Dendritic cell treated with granulocyte-macrophage colony-stimulating factor and Interleukin-4, amounts not matched to agents 40 ng/mL and 50 ng/mL, for 4 days (primary cell): ENCODE measurements at regions not wholly inside any gene's neighbourhood (a gene's known extent, or its start where the extent isn't known, plus 50 kb on each side); places are given as distances from the start of the nearest gene placed in this dataset.

ENCODE experiments used
- H3K27ac Mint-ChIP-seq: one replicate; pipeline ENCODE4 v1.8.0; 2022; ENCODE audit warnings: mild to moderate bottlenecking, mixed read lengths
- H3K27me3 Mint-ChIP-seq: one replicate; pipeline ENCODE4 v1.8.0; 2022; ENCODE audit warnings: mild to moderate bottlenecking, mixed read lengths
- H3K36me3 Mint-ChIP-seq: one replicate; pipeline ENCODE4 v1.8.0; 2022; ENCODE audit warnings: low read depth, mixed read lengths
- H3K4me1 Mint-ChIP-seq: one replicate; pipeline ENCODE4 v1.8.0; 2022; ENCODE audit warnings: low read depth, mixed read lengths
- H3K4me3 Mint-ChIP-seq: one replicate; pipeline ENCODE4 v1.8.0; 2022; ENCODE audit warnings: mild to moderate bottlenecking, moderate library complexity, mixed read lengths
- H3K9me3 Mint-ChIP-seq: one replicate; pipeline ENCODE4 v1.8.0; 2022; ENCODE audit warnings: mixed read lengths
- intact Hi-C: fragments of 100-400 bp; cut with micrococcal nuclease; formaldehyde crosslinking; loops from one replicate; pipeline ENCODE4 v1.15.0; 2022

GRCh38 chr2:6674381-6674780 lies 191.3 kb downstream of the CMPK2 start:
- H3K4me1 Mint-ChIP-seq = no peaks in the 10 kb centered on the region
- no peaks in the 10 kb centered on the region for H3K27me3 Mint-ChIP-seq
- H3K36me3 Mint-ChIP-seq = no peaks in the 10 kb centered on the region
- H3K4me3 Mint-ChIP-seq = no peak overlapping the region
- no peaks in the 10 kb centered on the region for H3K9me3 Mint-ChIP-seq
- H3K27ac Mint-ChIP-seq = no peak overlapping the region
- intact Hi-C loops = no loop called here

DNA sequence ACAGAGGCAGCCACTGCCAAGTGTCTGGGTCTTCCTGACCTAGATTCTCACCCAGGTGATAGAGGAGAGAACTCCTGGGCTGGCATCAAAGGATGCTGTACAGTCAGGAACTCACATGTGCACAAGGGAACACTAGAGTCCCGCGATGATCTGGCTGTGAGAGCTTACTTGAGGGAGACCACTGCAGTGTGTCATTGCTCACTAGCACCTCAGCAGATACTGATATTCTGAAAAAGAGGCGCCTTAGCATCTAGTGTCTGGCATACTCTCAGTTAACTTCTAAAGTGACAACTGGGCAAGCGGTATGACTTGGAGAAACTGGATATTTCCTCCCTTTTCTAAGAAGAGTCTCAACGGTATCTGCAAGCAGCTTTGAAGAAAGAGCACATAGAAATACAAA lies 189.9 kb downstream of the CMPK2 start:
- no peaks in the 10 kb centered on the region for H3K9me3 Mint-ChIP-seq
- no peaks in the 10 kb centered on the region for H3K27me3 Mint-ChIP-seq
- H3K4me1 Mint-ChIP-seq = no peaks in the 10 kb centered on the region
- no peaks in the 10 kb centered on the region for H3K36me3 Mint-ChIP-seq
- intact Hi-C loops = no loop called here
- H3K27ac Mint-ChIP-seq = no peak overlapping the region
- H3K4me3 Mint-ChIP-seq = no peak overlapping the region

DNA sequence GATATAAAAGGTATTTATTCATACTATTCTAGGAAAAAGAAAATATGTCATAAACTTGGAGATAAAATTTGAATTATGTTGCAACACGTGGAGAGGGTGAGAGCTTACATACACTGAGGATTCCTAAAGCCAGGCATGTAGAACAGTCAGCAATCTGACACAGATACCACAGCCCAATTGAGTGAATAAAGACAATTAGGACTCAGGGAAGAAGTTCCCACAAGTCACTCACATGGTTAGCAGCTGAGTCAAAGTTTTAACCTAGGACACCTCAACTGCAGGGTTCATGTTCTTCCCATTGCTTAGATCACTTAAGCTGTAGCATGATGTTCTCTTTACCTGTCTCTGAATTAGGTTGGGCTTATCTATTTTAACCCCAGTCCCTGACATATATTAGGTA lies 189.5 kb downstream of the CMPK2 start:
- Mint-ChIP-seq H3K27me3 (no peaks in the 10 kb centered on the region), H3K9me3 (no peaks in the 10 kb centered on the region), H3K27ac (no peak overlapping the region), H3K4me1 (no peaks in the 10 kb centered on the region), H3K36me3 (no peaks in the 10 kb centered on the region), H3K4me3 (no peak overlapping the region)
- intact Hi-C loops = no loop called here

GRCh38 chr2:6676776-6677175 lies 188.9 kb downstream of the CMPK2 start:
- intact Hi-C loops = no loop called here
- H3K36me3 Mint-ChIP-seq = no peaks in the 10 kb centered on the region
- no peaks in the 10 kb centered on the region for H3K27me3 Mint-ChIP-seq
- no peaks in the 10 kb centered on the region for H3K9me3 Mint-ChIP-seq
- H3K4me1 Mint-ChIP-seq = no peaks in the 10 kb centered on the region
- no peak overlapping the region for H3K27ac Mint-ChIP-seq
- no peak overlapping the region for H3K4me3 Mint-ChIP-seq

- no peak overlapping the region for H3K27ac Mint-ChIP-seq
- no peaks in the 10 kb centered on the region for H3K4me1 Mint-ChIP-seq
- H3K4me3 Mint-ChIP-seq = no peak overlapping the region
- H3K9me3 Mint-ChIP-seq = no peaks in the 10 kb centered on the region
- no peaks in the 10 kb centered on the region for H3K27me3 Mint-ChIP-seq
- H3K36me3 Mint-ChIP-seq = no peaks in the 10 kb centered on the region
- intact Hi-C loops = no loop called here
These were observed 186.2 kb downstream of the CMPK2 start for GRCh38 chr2:6679471-6679870.

- no peaks in the 10 kb centered on the region for H3K27me3 Mint-ChIP-seq
These were observed 182.2 kb downstream of the CMPK2 start for GRCh38 chr2:6683516-6683915.

DNA sequence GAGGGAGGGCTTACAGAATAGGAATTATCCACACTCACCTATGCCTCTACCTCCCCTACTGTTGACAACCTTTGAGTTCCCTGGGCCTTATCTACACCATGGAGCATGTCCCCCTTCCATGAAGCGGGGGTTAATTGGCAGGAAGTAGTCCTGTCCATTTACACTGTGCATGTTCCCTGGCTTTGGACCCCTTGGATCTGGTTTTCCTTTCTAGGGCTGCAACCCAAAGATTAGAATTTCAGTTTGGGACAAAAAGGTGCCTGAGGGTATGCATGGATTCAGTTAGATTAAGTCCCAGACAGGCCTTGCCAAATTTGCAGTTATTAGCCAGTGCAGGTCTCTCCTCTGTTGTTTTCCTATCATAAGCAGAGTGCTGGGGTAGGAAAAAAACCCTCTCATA lies 180.3 kb downstream of the CMPK2 start:
- H3K27ac Mint-ChIP-seq = no peak overlapping the region
- H3K4me1 Mint-ChIP-seq = no peaks in the 10 kb centered on the region
- peaks cover 11% of the 10 kb centered on the region for H3K9me3 Mint-ChIP-seq
- H3K27me3 Mint-ChIP-seq = no peaks in the 10 kb centered on the region
- H3K36me3 Mint-ChIP-seq = no peaks in the 10 kb centered on the region
- intact Hi-C loops = no loop called here
- no peak overlapping the region for H3K4me3 Mint-ChIP-seq

More at GRCh38 chr2:6683516-6683915, 182.2 kb downstream of the CMPK2 start:
- H3K4me1 Mint-ChIP-seq = no peaks in the 10 kb centered on the region
- no peak overlapping the region for H3K4me3 Mint-ChIP-seq
- H3K36me3 Mint-ChIP-seq = no peaks in the 10 kb centered on the region
- peaks cover 11% of the 10 kb centered on the region for H3K9me3 Mint-ChIP-seq
- no peak overlapping the region for H3K27ac Mint-ChIP-seq
- intact Hi-C loops = no loop called here

GRCh38 chr2:6692056-6692455 lies 173.7 kb downstream of the CMPK2 start:
- H3K36me3 Mint-ChIP-seq = no peaks in the 10 kb centered on the region
- intact Hi-C loops = no loop called here
- no peak overlapping the region for H3K27ac Mint-ChIP-seq

DNA sequence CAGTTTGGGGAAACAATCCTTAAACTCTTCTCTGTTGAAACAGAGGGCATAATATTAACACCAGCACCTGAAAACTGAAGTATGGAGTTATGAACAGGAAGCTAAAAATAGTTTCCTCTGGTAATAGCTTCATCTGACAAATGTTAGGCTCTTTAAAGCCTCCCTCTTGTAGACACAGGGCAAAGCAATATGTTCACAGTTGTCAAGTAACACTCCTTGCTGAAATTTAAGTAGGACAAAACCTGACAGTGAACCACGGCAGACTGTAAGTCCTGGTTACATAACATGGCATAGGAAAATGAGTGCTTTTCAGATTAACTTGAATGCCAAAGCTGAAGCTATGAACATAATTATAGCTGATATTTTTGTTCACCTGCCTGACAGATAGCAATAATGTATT lies 172.9 kb downstream of the CMPK2 start:
- Mint-ChIP-seq H3K27me3 (no peaks in the 10 kb centered on the region), H3K36me3 (no peaks in the 10 kb centered on the region), H3K27ac (no peak overlapping the region), H3K9me3 (no peaks in the 10 kb centered on the region), H3K4me1 (no peaks in the 10 kb centered on the region), H3K4me3 (no peak overlapping the region)
- intact Hi-C loops = no loop called here

More at GRCh38 chr2:6692056-6692455, 173.7 kb downstream of the CMPK2 start:
- H3K9me3 Mint-ChIP-seq = peaks cover 1% of the 10 kb centered on the region
- H3K4me3 Mint-ChIP-seq = no peak overlapping the region
- no peaks in the 10 kb centered on the region for H3K27me3 Mint-ChIP-seq
- no peaks in the 10 kb centered on the region for H3K4me1 Mint-ChIP-seq

DNA sequence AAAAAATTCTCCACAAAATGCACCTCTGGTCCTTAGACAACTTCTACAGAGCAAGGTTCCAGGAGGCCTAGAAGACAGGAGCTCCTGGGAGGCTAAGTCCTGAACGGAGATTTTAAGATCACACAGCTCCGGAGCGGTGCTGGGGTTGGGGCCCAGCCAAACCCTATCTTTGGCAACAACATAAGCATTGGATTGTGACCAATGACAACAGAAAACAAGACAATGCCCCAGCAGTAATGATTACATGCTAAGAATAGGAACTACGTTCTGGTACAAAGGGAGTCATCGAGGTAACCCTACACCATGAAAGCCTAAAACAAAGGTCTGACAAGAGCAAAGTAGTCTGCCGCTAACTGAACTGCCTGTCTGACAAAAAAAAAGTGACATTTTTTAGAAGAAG lies 171.2 kb downstream of the CMPK2 start:
- Mint-ChIP-seq H3K27me3 (no peaks in the 10 kb centered on the region), H3K9me3 (no peaks in the 10 kb centered on the region), H3K27ac (no peak overlapping the region), H3K36me3 (no peaks in the 10 kb centered on the region), H3K4me1 (no peaks in the 10 kb centered on the region), H3K4me3 (no peak overlapping the region)
- intact Hi-C loops = no loop called here

GRCh38 chr2:6700335-6700734 lies 165.4 kb downstream of the CMPK2 start:
- no peaks in the 10 kb centered on the region for H3K27me3 Mint-ChIP-seq
- no peaks in the 10 kb centered on the region for H3K4me1 Mint-ChIP-seq
- no peak overlapping the region for H3K27ac Mint-ChIP-seq
- no peak overlapping the region for H3K4me3 Mint-ChIP-seq
- intact Hi-C loops = no loop called here
- H3K9me3 Mint-ChIP-seq = peaks cover 25% of the 10 kb centered on the region
- no peaks in the 10 kb centered on the region for H3K36me3 Mint-ChIP-seq

GRCh38 chr2:6704077-6704476 lies 161.6 kb downstream of the CMPK2 start:
- Mint-ChIP-seq H3K4me1 (no peaks in the 10 kb centered on the region), H3K27ac (no peak overlapping the region), H3K9me3 (peaks cover 27% of the 10 kb centered on the region), H3K27me3 (no peaks in the 10 kb centered on the region), H3K36me3 (no peaks in the 10 kb centered on the region), H3K4me3 (no peak overlapping the region)
- intact Hi-C loops = no loop called here

DNA sequence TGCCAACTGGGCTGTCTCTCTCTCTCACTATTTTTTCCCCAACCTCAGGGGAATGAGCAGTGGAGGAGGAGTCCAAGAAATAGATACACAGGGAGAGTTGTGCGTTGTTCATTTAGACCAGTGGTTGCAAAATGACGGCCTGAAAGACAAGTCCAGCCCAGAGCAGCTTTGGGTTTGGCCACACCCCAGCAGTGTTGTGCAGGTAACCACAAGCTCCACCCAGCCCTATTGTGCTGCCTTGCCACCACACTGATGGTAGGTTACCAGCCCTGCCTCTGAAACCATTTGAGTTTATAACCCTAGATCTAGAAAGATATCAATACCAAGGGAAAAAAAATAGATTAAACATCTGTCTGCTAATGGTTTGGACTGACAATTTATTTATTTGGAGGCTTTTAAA lies 144.3 kb downstream of the CMPK2 start:
- no peaks in the 10 kb centered on the region for H3K36me3 Mint-ChIP-seq
- H3K27me3 Mint-ChIP-seq = no peaks in the 10 kb centered on the region
- no peaks in the 10 kb centered on the region for H3K9me3 Mint-ChIP-seq
- intact Hi-C loops = no loop called here
- H3K4me1 Mint-ChIP-seq = no peaks in the 10 kb centered on the region
- H3K4me3 Mint-ChIP-seq = no peak overlapping the region
- H3K27ac Mint-ChIP-seq = no peak overlapping the region

DNA sequence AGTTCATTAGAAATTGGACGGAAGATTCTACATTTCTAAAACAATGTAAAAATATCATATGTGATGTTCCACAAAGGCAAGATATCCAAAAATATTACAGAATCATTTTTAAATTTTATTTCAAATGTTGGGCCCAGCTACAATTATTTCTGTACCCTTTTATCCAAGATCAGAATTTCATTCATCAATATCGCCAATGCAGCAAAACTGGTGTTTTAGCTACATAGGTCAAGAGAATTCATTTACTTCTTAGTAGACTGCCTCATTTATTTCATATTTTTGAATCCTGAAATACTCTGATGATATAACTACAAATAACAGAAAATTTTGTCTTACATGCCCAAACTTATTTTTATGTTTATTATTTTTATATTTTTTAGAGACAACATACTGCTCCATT lies 143.1 kb downstream of the CMPK2 start:
- H3K4me1 Mint-ChIP-seq = no peaks in the 10 kb centered on the region
- H3K27ac Mint-ChIP-seq = no peak overlapping the region
- H3K36me3 Mint-ChIP-seq = no peaks in the 10 kb centered on the region
- no peaks in the 10 kb centered on the region for H3K9me3 Mint-ChIP-seq
- intact Hi-C loops = no loop called here
- no peak overlapping the region for H3K4me3 Mint-ChIP-seq
- H3K27me3 Mint-ChIP-seq = no peaks in the 10 kb centered on the region

DNA sequence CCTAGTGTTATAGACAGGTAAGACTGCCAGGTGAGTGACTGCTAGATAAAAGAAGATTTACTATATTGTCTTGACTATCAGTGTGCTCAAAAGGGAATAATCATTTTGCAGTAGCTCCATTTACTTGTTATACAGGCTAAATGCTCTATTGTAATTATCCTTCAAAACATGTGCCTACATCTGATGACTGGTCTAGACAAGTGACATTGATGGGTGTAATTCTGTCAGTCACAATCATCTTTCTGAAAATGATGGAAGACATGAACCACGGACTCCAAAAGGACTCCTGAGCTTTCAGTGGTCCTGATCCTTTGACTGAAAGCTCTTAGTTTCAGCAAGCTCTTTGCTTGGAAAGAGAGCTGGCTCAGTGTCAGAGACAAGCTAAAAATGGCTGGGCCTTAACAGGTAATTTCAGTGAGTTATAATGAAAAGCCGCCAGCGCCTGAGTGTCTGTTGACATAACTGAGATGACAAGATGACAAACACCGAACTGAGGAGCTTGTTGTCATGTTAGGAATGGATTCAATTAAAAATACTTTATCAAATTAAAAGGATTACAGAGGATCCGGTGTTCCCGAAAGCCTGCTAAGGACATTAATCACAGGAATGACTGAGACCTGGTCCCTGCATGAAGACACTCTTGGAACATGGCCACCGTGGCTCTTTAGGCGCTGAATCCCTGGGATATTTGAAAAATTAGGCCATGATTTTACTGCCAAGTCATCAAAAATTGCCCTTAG lies 141.7 kb downstream of the CMPK2 start:
- no peak overlapping the region for H3K27ac Mint-ChIP-seq
- no peaks in the 10 kb centered on the region for H3K27me3 Mint-ChIP-seq
- no peaks in the 10 kb centered on the region for H3K9me3 Mint-ChIP-seq
- H3K4me3 Mint-ChIP-seq = no peak overlapping the region
- no peaks in the 10 kb centered on the region for H3K4me1 Mint-ChIP-seq
- no peaks in the 10 kb centered on the region for H3K36me3 Mint-ChIP-seq
- intact Hi-C loops = no loop called here
